Activated CD4-positive, alpha-beta memory T cell treated with anti-CD3 and anti-CD28 coated beads, Interleukin-2, amount 10 ng/mL, durations not matched to agents 7 days and 5 days (primary cell): ENCODE measurements at regions not wholly inside any gene's neighbourhood (a gene's known extent, or its start where the extent isn't known, plus 50 kb on each side); places are given as distances from the start of the nearest gene placed in this dataset.
"Not testable (repeated sequence)": the region's sequence is repeated elsewhere in the genome, so short reads cannot be mapped to it uniquely, and the experiment has no call there.

Source experiments
- CTCF ChIA-PET: fragments of 350-600 bp; sonication (Branson Sonifier 250); formaldehyde crosslinking; loops from one replicate; lab custom pipeline; 2021; ENCODE audit warnings: antibody characterized with exemption, inconsistent platforms; lab: Charles Lee
- POLR2A ChIA-PET: fragments of 350-600 bp; sonication (Branson Sonifier 250); formaldehyde crosslinking; loops from one replicate; lab custom pipeline; 2021; ENCODE audit warnings: antibody characterized with exemption; lab: Charles Lee
- DNase-seq: peaks from one replicate; pipeline ENCODE4 v3.0.0-alpha.2; 2020
- H3K27ac Mint-ChIP-seq: one replicate; pipeline ENCODE4 v1.8.0; 2021; ENCODE audit warnings: mild to moderate bottlenecking, mixed read lengths
- H3K27me3 Mint-ChIP-seq: one replicate; pipeline ENCODE4 v1.8.0; 2021; ENCODE audit warnings: mixed read lengths
- H3K36me3 Mint-ChIP-seq: one replicate; pipeline ENCODE4 v1.8.0; 2021; ENCODE audit warnings: low read depth, mixed read lengths
- H3K4me1 Mint-ChIP-seq: one replicate; pipeline ENCODE4 v1.8.0; 2021; ENCODE audit warnings: mixed read lengths
- H3K4me3 Mint-ChIP-seq: one replicate; pipeline ENCODE4 v1.8.0; 2021; ENCODE audit warnings: mild to moderate bottlenecking, mixed read lengths
- H3K9me3 Mint-ChIP-seq: one replicate; pipeline ENCODE4 v1.8.0; 2021; ENCODE audit warnings: mixed read lengths

GRCh38 chr16:88162778-88163177, 211.5 kb downstream of the BANP start:
- H3K27me3 Mint-ChIP-seq, H3K36me3 Mint-ChIP-seq, H3K9me3 Mint-ChIP-seq, CTCF ChIA-PET, DNase-seq, H3K4me1 Mint-ChIP-seq, POLR2A ChIA-PET, H3K4me3 Mint-ChIP-seq, H3K27ac Mint-ChIP-seq: not testable (repeated sequence)

GRCh38 chr16:88164196-88165039, 213.2 kb downstream of the BANP start:
- H3K36me3 Mint-ChIP-seq, H3K27ac Mint-ChIP-seq, CTCF ChIA-PET, DNase-seq, H3K4me1 Mint-ChIP-seq, H3K27me3 Mint-ChIP-seq, H3K9me3 Mint-ChIP-seq, POLR2A ChIA-PET, H3K4me3 Mint-ChIP-seq: not testable (repeated sequence)

GRCh38 chr16:88165040-88165544, 213.9 kb downstream of the BANP start:
- CTCF ChIA-PET, H3K27me3 Mint-ChIP-seq, H3K4me1 Mint-ChIP-seq, DNase-seq, POLR2A ChIA-PET, H3K4me3 Mint-ChIP-seq, H3K9me3 Mint-ChIP-seq, H3K27ac Mint-ChIP-seq, H3K36me3 Mint-ChIP-seq: not testable (repeated sequence)

- H3K4me3 Mint-ChIP-seq, H3K36me3 Mint-ChIP-seq, CTCF ChIA-PET, H3K27ac Mint-ChIP-seq, POLR2A ChIA-PET, DNase-seq, H3K4me1 Mint-ChIP-seq, H3K27me3 Mint-ChIP-seq, H3K9me3 Mint-ChIP-seq: not testable (repeated sequence)
Observed at GRCh38 chr16:88165683-88166082, 214.4 kb downstream of the BANP start.

GRCh38 chr16:88166209-88166773, 215.1 kb downstream of the BANP start:
- POLR2A ChIA-PET, H3K27me3 Mint-ChIP-seq, DNase-seq, H3K4me3 Mint-ChIP-seq, H3K27ac Mint-ChIP-seq, H3K36me3 Mint-ChIP-seq, CTCF ChIA-PET, H3K4me1 Mint-ChIP-seq, H3K9me3 Mint-ChIP-seq: not testable (repeated sequence)

GRCh38 chr16:88167798-88168556, 214.8 kb upstream of the ZNF469 start:
- H3K9me3 Mint-ChIP-seq, H3K27ac Mint-ChIP-seq, H3K36me3 Mint-ChIP-seq, DNase-seq, H3K4me3 Mint-ChIP-seq, H3K4me1 Mint-ChIP-seq, POLR2A ChIA-PET, CTCF ChIA-PET: not testable (repeated sequence)
- H3K27me3 Mint-ChIP-seq, result peaks cover 19% of the 10 kb centered on the region

- H3K4me3 Mint-ChIP-seq, H3K9me3 Mint-ChIP-seq, CTCF ChIA-PET, DNase-seq, H3K27ac Mint-ChIP-seq, H3K4me1 Mint-ChIP-seq, POLR2A ChIA-PET, H3K36me3 Mint-ChIP-seq: not testable (repeated sequence)
- peaks cover 19% of the 10 kb centered on the region for H3K27me3 Mint-ChIP-seq
Observed at GRCh38 chr16:88168557-88168949, 214.2 kb upstream of the ZNF469 start.

- POLR2A ChIA-PET, DNase-seq, H3K27ac Mint-ChIP-seq, CTCF ChIA-PET, H3K36me3 Mint-ChIP-seq, H3K4me3 Mint-ChIP-seq, H3K9me3 Mint-ChIP-seq, H3K4me1 Mint-ChIP-seq: not testable (repeated sequence)
- H3K27me3 Mint-ChIP-seq, result peaks cover 19% of the 10 kb centered on the region
Observed at GRCh38 chr16:88169136-88169830, 213.5 kb upstream of the ZNF469 start.

GRCh38 chr16:88169831-88170165, 213.0 kb upstream of the ZNF469 start:
- H3K4me3 Mint-ChIP-seq, H3K36me3 Mint-ChIP-seq, DNase-seq, POLR2A ChIA-PET, H3K4me1 Mint-ChIP-seq, CTCF ChIA-PET, H3K9me3 Mint-ChIP-seq, H3K27ac Mint-ChIP-seq: not testable (repeated sequence)
- H3K27me3 Mint-ChIP-seq, result peaks cover 19% of the 10 kb centered on the region

GRCh38 chr16:88170528-88170991, 212.2 kb upstream of the ZNF469 start:
- ChIA-PET CTCF (no interaction called here), POLR2A (no interaction called here)
- no peaks in the 10 kb centered on the region for H3K9me3 Mint-ChIP-seq
- no peak for DNase-seq
- H3K27me3 Mint-ChIP-seq, result peaks cover 21% of the 10 kb centered on the region
- H3K36me3 Mint-ChIP-seq, result no peaks in the 10 kb centered on the region
- no peaks in the 10 kb centered on the region for H3K4me1 Mint-ChIP-seq
- H3K4me3 Mint-ChIP-seq, result no peak overlapping the region
- no peak overlapping the region for H3K27ac Mint-ChIP-seq

- peaks cover 21% of the 10 kb centered on the region for H3K27me3 Mint-ChIP-seq
- H3K9me3 Mint-ChIP-seq, DNase-seq, CTCF ChIA-PET, H3K4me3 Mint-ChIP-seq, POLR2A ChIA-PET, H3K4me1 Mint-ChIP-seq, H3K27ac Mint-ChIP-seq, H3K36me3 Mint-ChIP-seq: not testable (repeated sequence)
Observed at GRCh38 chr16:88171126-88171525, 211.6 kb upstream of the ZNF469 start.

- H3K27ac Mint-ChIP-seq, H3K4me1 Mint-ChIP-seq, H3K4me3 Mint-ChIP-seq, CTCF ChIA-PET, DNase-seq, H3K36me3 Mint-ChIP-seq, H3K9me3 Mint-ChIP-seq, POLR2A ChIA-PET: not testable (repeated sequence)
- peaks cover 14% of the 10 kb centered on the region for H3K27me3 Mint-ChIP-seq
Observed at GRCh38 chr16:88176184-88176583, 206.6 kb upstream of the ZNF469 start.

GRCh38 chr16:88176591-88177180, 206.1 kb upstream of the ZNF469 start:
- POLR2A ChIA-PET, H3K36me3 Mint-ChIP-seq, H3K4me3 Mint-ChIP-seq, CTCF ChIA-PET, H3K27ac Mint-ChIP-seq, DNase-seq, H3K4me1 Mint-ChIP-seq, H3K9me3 Mint-ChIP-seq: not testable (repeated sequence)
- H3K27me3 Mint-ChIP-seq, result peaks cover 11% of the 10 kb centered on the region
